Left cardiac atrium (tissue), 4 donors: ENCODE measurements at regions not wholly inside any gene's neighbourhood (a gene's known extent, or its start where the extent isn't known, plus 50 kb on each side); places are given as distances from the start of the nearest gene placed in this dataset.
"Not testable (repeated sequence)": the region's sequence is repeated elsewhere in the genome, so short reads cannot be mapped to it uniquely, and the experiment has no call there.

Experiments
- ATAC-seq, 2 donors: fragments of 200-7000 bp; cut with Tn5 transposase; one replicate each; pipeline ENCODE4 v1.9.1; 2020; ENCODE audit warnings: mild to moderate bottlenecking in 2 of 2, moderate library complexity in 2 of 2
- DNase-seq: peaks from one replicate; pipeline ENCODE4 v3.0.0-alpha.2; 2020
- intact Hi-C, 2 donors: fragments of 100-400 bp; cut with DNase I; formaldehyde crosslinking; loops; one replicate each; pipeline versions ENCODE4 v1.14.1 to v1.15.1; 2022 to 2023
- donor health status: DM: no; HTN: yes; CAD: no.
- donor health status: DM: no; HTN: yes; CAD: no; lungs with severe emphysema.
- donor health status: DM: yes; HTN: yes; CAD: no.
- donor health status: Dilated cardiomyopathy.

DNA sequence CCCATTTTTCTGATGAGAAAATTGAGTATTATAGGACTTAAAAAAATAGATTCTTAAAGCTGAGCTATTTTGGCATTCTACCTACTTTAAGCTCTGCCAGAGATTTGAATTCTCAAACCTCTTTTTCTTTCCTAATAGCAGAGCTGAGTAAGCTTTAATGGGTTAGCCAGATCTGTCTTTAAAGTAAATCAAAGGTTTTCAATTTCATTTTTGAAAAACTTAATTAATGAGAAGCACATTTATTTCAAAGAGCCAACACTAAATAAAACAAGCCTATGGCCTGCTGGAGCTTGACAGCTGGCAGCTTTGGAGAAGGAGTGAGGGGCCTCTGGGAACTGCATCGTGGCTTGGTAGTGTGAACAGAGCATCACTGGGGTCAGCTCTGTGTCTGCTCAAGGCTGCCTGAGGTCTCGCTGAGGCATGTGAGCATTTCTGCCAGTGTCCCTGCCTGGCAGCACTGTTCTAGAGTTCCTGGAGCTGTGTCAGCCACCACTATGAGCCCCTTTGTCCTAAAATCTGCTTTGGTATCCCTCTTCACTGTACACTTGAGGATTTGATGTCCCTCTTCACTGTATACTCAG, 50.4 kb upstream of the PRSS23 start:
- intact Hi-C loops, result no loop called here
- ATAC-seq (no peak), DNase-seq (no peak)

DNA sequence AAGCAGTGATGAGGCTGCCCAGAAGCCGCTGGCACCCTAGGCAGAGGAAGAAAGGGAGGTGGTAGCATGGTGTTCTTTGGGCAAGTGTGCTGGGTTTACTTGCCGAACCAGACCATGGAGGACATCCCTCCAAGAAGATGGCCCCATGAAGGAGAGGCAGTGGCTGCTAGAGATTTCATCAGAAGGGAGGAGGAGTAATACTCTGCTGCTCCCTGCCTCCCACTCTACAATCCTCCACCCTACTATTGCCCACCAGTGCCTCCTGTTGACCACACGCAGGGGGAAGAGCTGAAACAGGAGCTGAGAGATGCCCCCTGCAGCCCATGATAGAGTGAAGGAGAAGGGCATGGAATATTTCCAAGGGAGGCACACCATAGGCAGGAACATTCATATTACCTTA, 51.0 kb upstream of the PRSS23 start:
- no peak for ATAC-seq
- intact Hi-C loops, result no loop called here
- no peak for DNase-seq

GRCh38 chr11:86748296-86748695, 52.0 kb upstream of the PRSS23 start:
- ATAC-seq (no peak), DNase-seq (no peak)
- intact Hi-C loops, result no loop called here

- intact Hi-C loops, result no loop called here
- DNase-seq (no peak), ATAC-seq (no peak)
These were observed 52.5 kb upstream of the PRSS23 start for GRCh38 chr11:86747801-86748200.

DNA sequence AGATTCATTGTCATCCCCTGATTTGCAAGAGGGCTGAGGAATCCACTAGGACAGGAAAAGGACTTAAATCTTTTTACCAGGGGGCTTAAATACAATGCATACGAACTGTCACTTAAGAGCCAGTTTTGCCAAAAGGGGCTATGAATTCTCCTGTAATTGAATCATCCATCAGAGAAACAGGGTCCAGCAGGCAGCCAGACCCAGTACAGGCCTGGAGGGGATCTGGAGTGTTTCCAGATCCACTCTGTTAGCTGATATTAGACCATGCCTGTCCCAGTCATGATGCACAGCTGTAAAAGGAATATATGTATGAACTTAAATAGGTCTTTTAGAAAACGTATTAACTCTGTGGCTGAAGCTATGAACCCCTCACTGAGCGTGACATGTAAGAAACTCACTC, 53.8 kb upstream of the PRSS23 start:
- intact Hi-C loops, result no loop called here
- DNase-seq (no peak), ATAC-seq (no peak)

DNA sequence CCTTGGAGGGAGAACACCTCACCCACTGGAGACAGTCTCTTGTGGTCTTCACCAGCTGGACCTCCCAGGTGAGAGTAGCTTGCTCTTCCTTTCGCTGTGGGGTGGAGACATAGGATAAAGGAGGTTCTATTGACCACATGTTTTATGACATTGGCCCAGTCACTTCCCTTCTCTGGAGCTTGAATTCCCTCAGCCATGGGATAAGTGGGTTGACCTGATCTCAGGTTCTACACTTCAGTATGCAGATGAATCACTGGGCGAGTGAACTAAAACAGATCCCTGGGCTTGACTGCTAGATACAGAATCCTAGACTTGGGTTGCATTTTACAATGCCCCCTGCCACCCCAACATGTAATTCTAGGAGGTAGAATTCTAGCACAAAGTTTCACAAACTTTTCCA, 54.8 kb upstream of the PRSS23 start:
- no peak for ATAC-seq
- intact Hi-C loops, result no loop called here

DNA sequence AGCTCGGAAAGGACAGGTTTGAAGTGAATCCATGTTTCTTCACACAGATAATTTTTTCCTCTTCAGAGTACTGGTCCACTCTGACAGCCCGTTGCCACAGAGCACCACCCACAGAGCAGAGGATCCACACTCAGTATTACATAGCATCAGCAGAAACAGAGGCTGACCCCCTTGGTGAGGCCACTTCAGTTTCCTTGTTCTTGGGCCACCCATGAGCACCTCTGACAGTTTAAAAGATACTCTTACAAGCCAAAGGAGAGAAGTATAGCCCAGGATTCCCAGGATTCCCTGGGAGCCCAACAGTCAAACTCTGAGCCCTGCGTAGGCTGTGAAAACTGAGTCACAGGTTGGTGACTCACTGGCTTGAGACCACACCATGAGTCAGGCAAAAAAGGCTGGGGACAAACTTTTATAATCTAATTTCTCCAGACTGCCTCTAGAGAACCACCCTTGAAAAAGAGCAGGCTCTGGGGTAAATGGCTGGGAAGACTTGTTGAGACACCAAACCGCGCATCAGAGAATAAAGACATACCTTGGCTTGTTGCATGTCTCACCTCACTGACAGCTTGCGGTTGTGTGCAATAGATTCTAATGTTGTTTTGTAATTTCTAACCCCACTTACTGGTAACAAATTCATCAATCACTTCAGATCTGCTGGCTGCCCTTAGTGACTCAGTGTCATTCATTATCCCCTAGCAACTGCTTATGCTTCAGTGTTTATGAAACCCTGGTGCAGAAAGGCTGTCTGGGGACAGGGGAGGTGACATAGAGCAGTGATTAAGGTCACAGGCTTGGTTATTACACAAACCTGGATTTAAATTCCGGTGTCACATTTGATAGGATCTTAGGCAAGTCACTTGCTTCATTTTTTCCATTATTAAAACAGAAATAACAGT, 56.9 kb upstream of the PRSS23 start:
- DNase-seq, result peak; percentile 58

More for the DNA sequence above, 54.8 kb upstream of the PRSS23 start:
- no peak for DNase-seq

DNA sequence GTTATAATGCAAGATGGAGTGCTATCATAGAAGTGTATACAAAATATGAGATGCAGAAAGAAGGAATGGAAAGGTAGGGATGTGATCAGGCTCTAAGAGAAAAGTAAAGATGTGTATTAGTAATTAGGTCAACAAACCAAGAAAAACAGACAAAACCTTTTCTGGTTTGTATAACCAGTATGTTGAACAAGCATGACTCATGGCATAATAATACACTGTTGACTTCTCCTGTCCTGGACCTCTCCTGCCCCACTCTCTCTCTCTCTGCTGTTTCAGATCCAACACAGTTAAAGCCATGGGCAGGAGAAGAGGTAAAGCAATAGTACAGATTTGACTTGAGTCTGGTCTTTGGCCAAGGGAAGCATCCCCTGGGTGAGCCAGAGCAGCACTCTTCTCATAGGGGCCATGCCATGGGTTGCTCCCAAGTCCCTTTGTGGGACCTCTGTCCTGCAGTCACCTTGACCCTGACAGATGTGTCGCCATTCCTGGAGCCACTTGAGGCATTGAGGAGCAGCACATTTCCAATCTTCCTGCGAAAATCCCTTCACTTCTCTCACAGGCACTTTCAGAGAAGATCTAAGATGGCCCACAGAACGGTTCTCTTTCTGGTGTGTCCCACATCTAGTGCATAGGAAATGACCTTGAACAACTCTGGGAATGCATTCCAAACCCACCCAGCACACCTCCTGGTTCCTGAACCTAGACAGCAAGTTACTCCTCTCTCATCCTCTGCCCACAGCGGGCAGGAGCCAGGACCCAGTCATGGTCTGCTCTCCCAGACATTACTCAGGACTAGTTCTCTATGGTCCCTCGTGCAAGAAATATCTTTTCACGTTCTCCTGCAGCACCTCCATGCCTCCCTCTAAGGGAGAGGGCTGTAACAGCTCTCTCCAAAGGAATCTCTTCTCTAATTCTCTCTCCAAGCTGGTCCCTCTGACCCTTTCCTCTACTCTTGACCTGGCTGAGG, 58.2 kb upstream of the PRSS23 start:
- DNase-seq, result no peak
- intact Hi-C loops, result no loop called here
- ATAC-seq, result peak in 1 of 2 donors; percentile 60

More for the DNA sequence above, 56.9 kb upstream of the PRSS23 start:
- ATAC-seq, result peak in 1 of 2 donors; percentile 80
- intact Hi-C loops, result no loop called here

DNA sequence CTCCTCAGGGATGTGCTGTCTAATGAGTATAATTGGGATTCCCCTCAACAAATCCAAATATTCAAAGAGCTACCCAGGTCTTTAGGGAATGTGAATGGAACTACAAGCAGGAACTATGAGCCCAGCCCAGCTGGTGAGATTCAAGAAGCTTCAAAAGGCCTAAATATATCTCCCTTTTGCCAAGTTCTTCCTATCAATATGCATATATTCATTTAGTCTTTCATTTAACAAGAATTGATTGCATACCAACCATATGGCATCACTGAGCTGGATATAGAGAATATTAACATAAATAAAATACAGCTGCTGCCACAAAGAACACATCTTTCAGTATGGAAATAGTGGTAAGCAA, 58.9 kb upstream of the PRSS23 start:
- no peak for ATAC-seq
- intact Hi-C loops, result no loop called here

GRCh38 chr11:86740628-86741483, 59.5 kb upstream of the PRSS23 start:
- intact Hi-C loops, result no loop called here
- DNase-seq (peak; percentile 65), ATAC-seq (peak; percentile 85 to 87)

More for the DNA sequence above, 58.9 kb upstream of the PRSS23 start:
- DNase-seq, result no peak

GRCh38 chr11:86738568-86738967, 61.8 kb upstream of the PRSS23 start:
- intact Hi-C loops, result no loop called here
- ATAC-seq (no peak), DNase-seq (no peak)

DNA sequence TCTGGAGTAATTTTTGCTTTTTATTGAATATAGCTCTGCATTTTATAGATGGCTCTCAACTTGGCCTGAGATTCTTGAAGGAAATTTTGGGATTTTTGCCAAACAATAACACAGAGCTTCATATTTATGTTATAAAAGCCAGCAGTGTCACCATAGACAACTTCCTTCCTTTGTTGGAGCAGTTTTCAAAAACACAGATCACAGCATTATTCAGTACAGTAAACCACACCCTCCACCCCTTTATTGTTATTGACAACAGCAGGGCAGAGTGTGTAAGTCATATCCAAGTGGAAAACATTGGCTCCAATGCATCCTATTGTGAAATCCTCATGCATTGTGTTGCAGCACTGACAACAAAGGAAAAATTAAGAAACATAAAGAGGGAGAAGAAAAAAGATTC, 62.6 kb upstream of the PRSS23 start:
- intact Hi-C loops, result no loop called here
- no peak for DNase-seq
- ATAC-seq, result no peak

DNA sequence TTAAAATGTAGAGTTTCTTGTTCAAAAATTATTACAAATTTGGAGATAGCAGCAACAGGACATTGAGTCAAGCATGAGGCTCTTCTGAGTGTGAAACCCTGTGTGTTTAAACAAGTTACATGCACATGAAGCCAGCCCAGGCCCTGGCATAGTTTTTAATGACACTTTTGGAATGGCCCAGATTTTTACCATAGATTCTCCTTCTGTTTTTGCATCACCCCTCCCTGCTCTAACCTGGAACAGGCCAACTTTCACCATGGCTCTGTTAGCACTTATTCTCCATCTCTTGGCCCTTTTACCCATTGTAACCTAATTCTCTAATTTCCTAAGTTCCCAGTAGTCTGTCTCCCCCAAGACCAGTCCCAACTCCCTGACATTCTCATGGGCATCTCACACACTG, 63.1 kb upstream of the PRSS23 start:
- DNase-seq, result no peak
- no peak for ATAC-seq
- intact Hi-C loops, result no loop called here

GRCh38 chr11:86736291-86737143, 63.8 kb upstream of the PRSS23 start:
- intact Hi-C loops, result no loop called here
- no peak for ATAC-seq
- no peak for DNase-seq

DNA sequence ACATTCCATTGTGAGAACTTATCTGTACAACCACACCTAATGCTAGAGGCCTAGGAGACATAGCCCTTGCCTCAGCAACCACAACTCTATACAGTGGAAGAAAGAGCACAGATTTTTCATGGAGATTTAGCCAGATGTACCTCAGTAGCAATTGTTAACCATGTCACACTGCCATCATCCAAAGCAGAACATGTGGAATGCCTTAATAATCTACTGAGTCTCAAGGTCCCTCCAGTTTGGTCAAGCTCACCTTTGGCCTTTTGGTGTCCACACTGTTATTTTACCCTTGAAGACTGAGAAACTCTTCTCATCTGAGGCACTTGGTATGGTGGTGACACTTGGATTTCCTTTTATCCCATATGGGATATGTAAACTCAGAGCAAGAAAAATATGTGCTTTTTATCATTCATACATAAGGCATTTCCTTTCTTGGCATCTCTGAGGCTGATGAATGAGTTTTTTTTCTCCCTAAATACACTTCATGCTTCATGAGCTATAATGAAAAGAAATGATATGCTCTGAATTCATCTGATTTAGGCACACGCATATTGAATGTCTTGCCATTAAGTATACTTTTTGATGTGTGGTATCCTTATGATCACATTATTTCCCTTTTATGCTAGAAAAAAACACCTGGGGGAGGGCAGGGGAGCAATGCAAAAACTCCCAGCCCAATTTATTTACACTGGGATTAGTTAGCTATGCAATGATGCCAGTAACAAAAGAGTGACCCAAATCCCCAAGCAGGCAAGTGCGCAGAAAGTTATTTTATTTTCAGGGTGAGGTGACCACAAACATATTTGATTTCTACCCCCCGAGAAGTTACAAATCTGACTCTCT, 63.3 kb upstream of the ME3 start:
- no peak for DNase-seq
- no peak for ATAC-seq
- intact Hi-C loops, result no loop called here

DNA sequence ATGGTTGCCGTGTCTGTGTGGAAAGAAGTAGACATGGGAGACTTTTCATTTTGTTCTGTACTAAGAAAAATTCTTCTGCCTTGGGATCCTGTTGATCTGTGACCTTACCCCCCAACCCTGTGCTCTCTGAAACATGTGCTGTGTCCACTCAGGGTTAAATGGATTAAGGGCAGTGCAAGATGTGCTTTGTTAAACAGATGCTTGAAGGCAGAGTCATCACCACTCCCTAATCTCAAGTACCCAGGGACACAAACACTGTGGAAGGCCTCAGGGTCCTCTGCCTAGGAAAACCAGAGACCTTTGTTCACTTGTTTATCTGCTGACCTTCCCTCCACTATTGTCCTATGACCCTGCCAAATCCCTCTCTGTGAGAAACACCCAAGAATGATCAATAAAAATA, 60.3 kb upstream of the ME3 start:
- DNase-seq, intact Hi-C loops, ATAC-seq: not testable (repeated sequence)

- ATAC-seq, result not testable (repeated sequence)
These were observed 59.9 kb upstream of the ME3 start for GRCh38 chr11:86732286-86732685.

More at GRCh38 chr11:86732286-86732685, 59.9 kb upstream of the ME3 start:
- DNase-seq, intact Hi-C loops: not testable (repeated sequence)
